Neutrophil (primary cell): ENCODE measurements at regions not wholly inside any gene's neighbourhood (a gene's known extent, or its start where the extent isn't known, plus 50 kb on each side); places are given as distances from the start of the nearest gene placed in this dataset.

Source experiments
- H3K27ac ChIP-seq: fragments of 200-600 bp; sonication (generic); 2 replicates; pipeline ENCODE4 v1.5.1; 2016; ENCODE audit warnings: mild to moderate bottlenecking, moderate library complexity
- H3K27me3 ChIP-seq: fragments of 200-600 bp; sonication (generic); 2 replicates; pipeline ENCODE4 v1.6.0; 2016; ENCODE audit warnings: mild to moderate bottlenecking
- H3K36me3 ChIP-seq: fragments of 200-600 bp; sonication (generic); 2 replicates; pipeline ENCODE4 v1.5.1; 2017
- H3K4me1 ChIP-seq, 2 experiments: fragments of 200-600 bp in 1 of 2; sonication (generic) in 1 of 2; 1 replicate in 1 of 2; 2 replicates in 1 of 2; pipeline versions ENCODE4 v1.5.1 to v1.6.1; 2013 to 2016; ENCODE audit warnings: low read depth in 1 of 2, low read length in 1 of 2, mild to moderate bottlenecking in 1 of 2, moderate library complexity in 1 of 2; ENCODE audit not compliant: control insufficient read depth in 1 of 2, insufficient read depth in 1 of 2
- H3K4me3 ChIP-seq, 2 experiments: fragments of 200-600 bp in 1 of 2; sonication (generic) in 1 of 2; 1 replicate in 1 of 2; 2 replicates in 1 of 2; pipeline ENCODE4 v1.5.1; 2013 to 2016; ENCODE audit warnings: low read depth in 1 of 2, low read length in 1 of 2, mild to moderate bottlenecking in 1 of 2, moderate library complexity in 1 of 2
- H3K9me3 ChIP-seq: fragments of 200-600 bp; sonication (generic); 2 replicates; pipeline ENCODE4 v1.5.1; 2016
- CTCF ChIP-seq: fragments of 200-600 bp; sonication (generic); IDR thresholded peaks from 2 replicates; pipeline ENCODE4 v1.5.1; 2016; ENCODE audit warnings: antibody characterized with exemption

- no peaks in the 10 kb centered on the region for H3K9me3 ChIP-seq
- H3K36me3 ChIP-seq = no peaks in the 10 kb centered on the region
- no peak overlapping the region for H3K27ac ChIP-seq
- no peaks in the 10 kb centered on the region for H3K27me3 ChIP-seq
- H3K4me1 ChIP-seq = no peaks in the 10 kb centered on the region
- no peak overlapping the region for H3K4me3 ChIP-seq
- no peak for TF ChIP-seq CTCF
Measured at GRCh38 chr18:43481069-43481468, 203.8 kb upstream of the SYT4 start.

- Histone ChIP-seq H3K4me1 (no peaks in the 10 kb centered on the region), H3K27ac (no peak overlapping the region), H3K36me3 (no peaks in the 10 kb centered on the region), H3K4me3 (no peak overlapping the region), H3K27me3 (no peaks in the 10 kb centered on the region), H3K9me3 (no peaks in the 10 kb centered on the region)
- no peak for TF ChIP-seq CTCF
Measured at GRCh38 chr18:43482136-43482535, 204.8 kb upstream of the SYT4 start.

- no peaks in the 10 kb centered on the region for H3K36me3 ChIP-seq
Measured at GRCh38 chr18:43482600-43482999, 205.3 kb upstream of the SYT4 start.

GRCh38 chr18:43484710-43485109 is 207.4 kb upstream of the SYT4 start:
- Histone ChIP-seq H3K9me3 (no peaks in the 10 kb centered on the region), H3K4me1 (no peaks in the 10 kb centered on the region), H3K4me3 (no peak overlapping the region), H3K27me3 (no peaks in the 10 kb centered on the region), H3K36me3 (no peaks in the 10 kb centered on the region), H3K27ac (no peak overlapping the region)
- no peak for TF ChIP-seq CTCF

More at GRCh38 chr18:43482600-43482999, 205.3 kb upstream of the SYT4 start:
- TF ChIP-seq CTCF = no peak
- no peaks in the 10 kb centered on the region for H3K4me1 ChIP-seq
- no peak overlapping the region for H3K27ac ChIP-seq
- no peak overlapping the region for H3K4me3 ChIP-seq
- no peaks in the 10 kb centered on the region for H3K27me3 ChIP-seq
- no peaks in the 10 kb centered on the region for H3K9me3 ChIP-seq

- no peak overlapping the region for H3K27ac ChIP-seq
- no peak overlapping the region for H3K4me3 ChIP-seq
- H3K36me3 ChIP-seq = no peaks in the 10 kb centered on the region
- no peaks in the 10 kb centered on the region for H3K9me3 ChIP-seq
- no peak for TF ChIP-seq CTCF
- H3K4me1 ChIP-seq = no peaks in the 10 kb centered on the region
- no peaks in the 10 kb centered on the region for H3K27me3 ChIP-seq
Measured at GRCh38 chr18:43485545-43485963, 208.3 kb upstream of the SYT4 start.

GRCh38 chr18:43486462-43486861 is 209.2 kb upstream of the SYT4 start:
- TF ChIP-seq CTCF = no peak
- H3K27ac ChIP-seq = no peak overlapping the region
- no peak overlapping the region for H3K4me3 ChIP-seq
- H3K4me1 ChIP-seq = no peaks in the 10 kb centered on the region
- no peaks in the 10 kb centered on the region for H3K9me3 ChIP-seq
- no peaks in the 10 kb centered on the region for H3K27me3 ChIP-seq
- no peaks in the 10 kb centered on the region for H3K36me3 ChIP-seq
